Mucosa of descending colon (tissue), 3 donors: ENCODE measurements at regions not wholly inside any gene's neighbourhood (a gene's known extent, or its start where the extent isn't known, plus 50 kb on each side); places are given as distances from the start of the nearest gene placed in this dataset.

Experiments
- ATAC-seq: fragments of 200-7000 bp; cut with Tn5 transposase; one replicate; pipeline ENCODE4 v1.9.1; 2020; ENCODE audit warnings: mild to moderate bottlenecking, moderate library complexity
- DNase-seq, 3 donors: peaks; one replicate each; pipeline ENCODE4 v3.0.0-alpha.2; 2020
- H3K36me3 ChIP-seq: fragments of 200-600 bp; one replicate; pipeline ENCODE4 v1.8.0; 2021; ENCODE audit warnings: low read depth, mild to moderate bottlenecking
- H3K4me1 ChIP-seq: fragments of 200-600 bp; one replicate; pipeline ENCODE4 v1.8.0; 2021; ENCODE audit warnings: low read depth, mild to moderate bottlenecking
- H3K4me3 ChIP-seq: fragments of 200-600 bp; one replicate; pipeline ENCODE4 v1.8.0; 2021; ENCODE audit warnings: mild to moderate bottlenecking
- H3K9me3 ChIP-seq: fragments of 200-600 bp; one replicate; pipeline ENCODE4 v1.8.0; 2021; ENCODE audit warnings: mild to moderate bottlenecking
- CTCF ChIP-seq: fragments of 200-600 bp; IDR thresholded peaks from one replicate; pipeline ENCODE4 v1.8.0; 2022; ENCODE audit warnings: antibody characterized with exemption, mild to moderate bottlenecking
- intact Hi-C, 2 donors: fragments of 100-400 bp; cut with DNase I in 1 of 2; cut with micrococcal nuclease in 1 of 2; formaldehyde crosslinking; loops; one replicate each; pipeline versions ENCODE4 v1.11.0 to v1.11.1; 2022; cut with DNase I, micrococcal nuclease
- donor health status: DM: no; HTN: no; CAD: no; lungs with moderate emphysema.
- donor health status: DM: no; HTN: no; CAD: no.
- donor health status: DM: no; HTN: yes; CAD: no.

- no peak for DNase-seq
- no peaks in the 10 kb centered on the region for H3K9me3 ChIP-seq
- H3K36me3 ChIP-seq: no peaks in the 10 kb centered on the region
- intact Hi-C loops: no loop called here
- TF ChIP-seq CTCF: no peak
- H3K4me1 ChIP-seq: no peaks in the 10 kb centered on the region
- ATAC-seq: no peak
- H3K4me3 ChIP-seq: no peak overlapping the region
These were observed 423.9 kb downstream of the CMPK2 start for GRCh38 chr2:6441800-6442199.

GRCh38 chr2:6442252-6442985, 423.3 kb downstream of the CMPK2 start:
- Histone ChIP-seq H3K4me1 (no peaks in the 10 kb centered on the region), H3K36me3 (no peaks in the 10 kb centered on the region), H3K4me3 (no peak overlapping the region), H3K9me3 (no peaks in the 10 kb centered on the region)
- DNase-seq: no peak
- intact Hi-C loops: no loop called here
- TF ChIP-seq CTCF: no peak
- ATAC-seq: no peak

GRCh38 chr2:6443061-6443823, 422.5 kb downstream of the CMPK2 start:
- Histone ChIP-seq H3K4me1 (no peaks in the 10 kb centered on the region), H3K36me3 (no peaks in the 10 kb centered on the region), H3K9me3 (no peaks in the 10 kb centered on the region), H3K4me3 (no peak overlapping the region)
- no peak for TF ChIP-seq CTCF
- DNase-seq: no peak
- no peak for ATAC-seq
- intact Hi-C loops: no loop called here

GRCh38 chr2:6444514-6444913, 421.2 kb downstream of the CMPK2 start:
- DNase-seq: no peak

GRCh38 chr2:6445156-6445555, 420.6 kb downstream of the CMPK2 start:
- no peaks in the 10 kb centered on the region for H3K36me3 ChIP-seq
- TF ChIP-seq CTCF: no peak
- no peak for DNase-seq
- H3K4me1 ChIP-seq: no peaks in the 10 kb centered on the region
- ATAC-seq: no peak
- intact Hi-C loops: no loop called here
- H3K4me3 ChIP-seq: no peak overlapping the region
- H3K9me3 ChIP-seq: no peaks in the 10 kb centered on the region

More at GRCh38 chr2:6444514-6444913, 421.2 kb downstream of the CMPK2 start:
- H3K36me3 ChIP-seq: no peaks in the 10 kb centered on the region
- TF ChIP-seq CTCF: no peak
- no peak overlapping the region for H3K4me3 ChIP-seq
- H3K9me3 ChIP-seq: no peaks in the 10 kb centered on the region
- intact Hi-C loops: no loop called here
- no peaks in the 10 kb centered on the region for H3K4me1 ChIP-seq
- no peak for ATAC-seq
